Cardiac septum (tissue), 1 donor: ENCODE measurements at regions not wholly inside any gene's neighbourhood (a gene's known extent, or its start where the extent isn't known, plus 50 kb on each side); places are given as distances from the start of the nearest gene placed in this dataset.

Experiments used
- DNase-seq: peaks from one replicate; pipeline ENCODE4 v3.0.0-alpha.2; 2020; ENCODE audit warnings: low spot score
- intact Hi-C: fragments of 100-400 bp; cut with DNase I; formaldehyde crosslinking; loops from one replicate; pipeline ENCODE4 v1.14.0; 2022
- donor health status: DM: no; HTN: no; CAD: no.

- DNase-seq, result no peak
- intact Hi-C loops, result no loop called here
Measured at GRCh38 chr11:95307286-95307685, 76.3 kb upstream of the SESN3 start.

GRCh38 chr11:95306801-95307200 lies 75.8 kb upstream of the SESN3 start:
- DNase-seq, result no peak
- intact Hi-C loops, result no loop called here

- intact Hi-C loops, result no loop called here
- DNase-seq, result no peak
Measured at GRCh38 chr11:95306123-95306522, 75.1 kb upstream of the SESN3 start.

- DNase-seq, result no peak
- intact Hi-C loops, result no loop called here
Measured at GRCh38 chr11:95305705-95306104, 74.7 kb upstream of the SESN3 start.

- DNase-seq, result no peak
- intact Hi-C loops, result no loop called here
Measured at GRCh38 chr11:95304777-95305176, 73.8 kb upstream of the SESN3 start.

GRCh38 chr11:95302211-95302610 lies 71.2 kb upstream of the SESN3 start:
- intact Hi-C loops, result no loop called here

GRCh38 chr11:95301474-95301873 lies 70.5 kb upstream of the SESN3 start:
- intact Hi-C loops, result no loop called here

More at GRCh38 chr11:95302211-95302610, 71.2 kb upstream of the SESN3 start:
- DNase-seq, result no peak

GRCh38 chr11:95299078-95299679 lies 68.2 kb upstream of the SESN3 start:
- intact Hi-C loops, result no loop called here
- no peak for DNase-seq

More at GRCh38 chr11:95301474-95301873, 70.5 kb upstream of the SESN3 start:
- no peak for DNase-seq

GRCh38 chr11:95297680-95298452 lies 66.9 kb upstream of the SESN3 start:
- DNase-seq, result no peak
- intact Hi-C loops, result no loop called here

GRCh38 chr11:95296621-95297025 lies 65.6 kb upstream of the SESN3 start:
- intact Hi-C loops, result no loop called here
- no peak for DNase-seq

GRCh38 chr11:95296165-95296564 lies 65.2 kb upstream of the SESN3 start:
- intact Hi-C loops, result no loop called here
- DNase-seq, result no peak

- intact Hi-C loops, result no loop called here
- DNase-seq, result no peak
Measured at GRCh38 chr11:95295382-95296149, 64.6 kb upstream of the SESN3 start.

- intact Hi-C loops, result no loop called here
- no peak for DNase-seq
Measured at GRCh38 chr11:95294701-95295100, 63.7 kb upstream of the SESN3 start.

GRCh38 chr11:95293116-95293515 lies 62.1 kb upstream of the SESN3 start:
- intact Hi-C loops, result no loop called here
- DNase-seq, result no peak

GRCh38 chr11:95291946-95292345 lies 60.9 kb upstream of the SESN3 start:
- DNase-seq, result no peak
- intact Hi-C loops, result no loop called here

- no peak for DNase-seq
- intact Hi-C loops, result no loop called here
Measured at GRCh38 chr11:95289378-95290101, 58.5 kb upstream of the SESN3 start.

- no peak for DNase-seq
- intact Hi-C loops, result no loop called here
Measured at GRCh38 chr11:95284057-95285052, 53.4 kb upstream of the SESN3 start.

GRCh38 chr11:95283650-95284049 lies 52.6 kb upstream of the SESN3 start:
- DNase-seq, result no peak
- intact Hi-C loops, result no loop called here

GRCh38 chr11:95283146-95283545 lies 52.1 kb upstream of the SESN3 start:
- DNase-seq, result no peak
- intact Hi-C loops, result no loop called here
